GM19467 (cell line): ENCODE measurements at regions not wholly inside any gene's neighbourhood (a gene's known extent, or its start where the extent isn't known, plus 50 kb on each side); places are given as distances from the start of the nearest gene placed in this dataset.

Source experiments
- ATAC-seq: cut with Tn5 transposase; IDR thresholded peaks from one replicate; pipeline ENCODE4 v1.9.1; 2021; ENCODE audit warnings: mild to moderate bottlenecking, moderate library complexity; ENCODE audit not compliant: unreplicated experiment

- ATAC-seq = no peak
These were observed 66.6 kb upstream of the IPO9 start for GRCh38 chr1:201762381-201762780.

DNA sequence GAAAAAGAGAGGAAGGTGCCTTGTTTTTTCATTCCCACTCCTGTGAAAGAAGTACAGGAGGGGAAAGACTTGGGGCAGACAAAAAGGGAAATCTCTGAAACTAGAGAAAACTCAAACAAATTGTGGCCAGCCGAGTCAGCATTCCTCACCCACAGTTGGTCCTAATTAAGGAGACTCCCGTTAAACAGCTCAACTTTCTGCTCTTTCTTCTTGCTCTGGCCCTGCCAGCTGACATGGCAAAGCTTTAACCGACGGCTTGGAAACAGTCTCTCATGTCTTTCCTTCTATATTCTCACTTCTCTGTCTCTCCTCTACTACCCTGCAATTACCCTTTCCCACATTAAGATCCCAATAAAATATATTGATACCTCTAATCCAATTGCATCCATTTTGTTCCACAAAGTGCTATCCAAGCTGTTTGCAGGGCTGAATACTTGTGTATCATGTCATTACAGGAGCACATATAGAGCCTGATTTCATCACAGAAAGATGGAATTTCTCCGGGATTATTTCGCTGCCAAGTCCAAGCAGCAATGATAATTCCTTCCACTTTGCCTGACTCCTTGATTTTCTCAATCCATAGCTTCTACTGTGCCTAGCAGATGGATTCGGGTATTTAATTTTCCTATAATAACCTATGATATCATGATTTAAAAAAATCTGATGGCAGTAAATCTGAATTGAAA, 65.4 kb upstream of the IPO9 start:
- ATAC-seq = no peak

DNA sequence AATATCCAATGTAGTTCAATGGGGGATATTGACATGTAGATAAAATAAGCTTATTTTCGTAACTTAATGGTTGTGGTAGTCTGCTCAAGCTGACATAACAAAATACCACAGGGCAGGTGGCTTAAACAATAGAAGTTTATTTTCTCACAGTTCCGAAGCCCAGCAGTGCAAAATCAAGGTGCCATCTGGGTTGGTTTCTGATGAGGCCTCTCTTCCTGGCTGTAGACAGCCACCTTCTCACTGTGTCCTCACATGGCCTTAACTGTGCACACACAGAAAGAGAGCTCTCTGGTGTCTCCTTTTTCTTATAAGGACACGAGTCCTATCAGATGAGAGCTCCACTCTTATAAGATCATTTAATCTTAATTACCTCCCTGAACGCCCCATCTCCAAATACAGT, 64.8 kb upstream of the IPO9 start:
- ATAC-seq = no peak

GRCh38 chr1:201764579-201764978, 64.4 kb upstream of the IPO9 start:
- ATAC-seq = no peak

DNA sequence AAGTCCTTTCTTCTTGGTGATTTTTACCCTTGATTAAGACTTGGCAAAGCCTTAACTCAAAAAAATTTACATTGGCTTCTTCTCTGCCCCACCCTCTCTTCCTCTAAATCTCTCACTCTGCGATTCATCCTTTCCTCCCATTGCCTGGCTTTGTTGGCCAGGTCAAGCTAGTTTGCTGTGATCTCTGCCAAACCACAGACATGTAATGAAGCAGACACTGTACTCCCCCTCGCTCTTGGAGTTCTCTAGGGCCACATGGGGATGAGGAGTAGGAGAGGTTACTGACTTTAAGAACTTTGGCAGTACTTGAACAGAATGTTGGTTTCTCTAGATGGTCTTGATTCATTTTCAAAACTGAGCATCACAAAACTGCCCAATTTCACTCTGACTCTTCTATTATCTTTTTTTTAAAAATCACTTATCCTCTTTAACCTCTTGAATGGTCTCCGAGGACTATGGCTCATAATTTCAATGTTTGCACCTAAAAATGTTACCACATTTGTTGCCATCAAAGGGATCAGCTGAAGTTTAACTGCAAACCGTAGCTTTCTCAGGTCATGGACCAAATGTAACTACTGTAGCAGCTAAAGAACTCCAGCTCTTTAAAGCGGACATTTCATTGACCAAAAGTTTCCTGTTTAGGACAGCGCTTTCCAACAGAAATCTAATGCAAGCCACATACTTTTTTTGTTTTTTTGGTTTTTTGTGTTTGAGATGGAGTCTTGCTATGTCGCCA, 62.7 kb upstream of the IPO9 start:
- ATAC-seq = no peak

DNA sequence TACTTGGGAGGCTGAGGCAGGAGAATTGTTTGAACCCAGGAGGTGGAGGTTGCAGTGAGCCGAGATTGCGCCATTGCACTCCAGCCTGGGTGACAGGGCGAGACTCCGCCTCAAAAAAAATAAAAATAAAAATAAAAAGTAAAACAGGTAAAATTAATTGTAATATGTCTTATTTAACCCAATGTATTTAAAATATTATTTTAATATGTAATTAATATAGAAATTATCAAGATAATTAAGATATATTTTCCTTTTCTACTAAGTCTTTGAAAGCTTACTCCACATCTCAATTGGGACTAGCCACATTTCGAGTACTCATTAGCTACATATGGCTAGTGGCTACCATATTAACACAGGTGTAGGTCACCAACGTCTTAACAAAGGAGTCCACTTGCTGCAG, 61.6 kb upstream of the IPO9 start:
- no peak for ATAC-seq

DNA sequence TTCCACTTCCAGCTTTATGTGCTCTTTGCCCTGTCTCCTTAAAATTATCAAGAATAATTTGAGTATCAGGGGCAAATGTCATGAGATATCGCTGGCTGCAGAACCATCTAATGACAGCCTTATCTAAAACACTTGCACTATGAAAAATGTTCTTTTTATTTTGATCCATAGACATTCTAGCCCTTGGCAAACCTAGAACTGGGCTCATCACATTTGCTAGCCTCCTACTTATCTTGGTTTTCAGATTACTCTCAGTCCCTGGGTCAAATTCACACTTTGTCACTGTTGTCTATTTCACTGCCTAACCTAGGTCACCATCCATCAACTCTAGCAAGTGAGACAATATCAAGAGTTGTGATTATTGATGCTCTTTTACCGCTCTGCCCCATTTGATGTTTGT, 59.9 kb upstream of the IPO9 start:
- ATAC-seq = no peak

- ATAC-seq = no peak
These were observed 59.0 kb upstream of the IPO9 start for GRCh38 chr1:201769966-201770365.

DNA sequence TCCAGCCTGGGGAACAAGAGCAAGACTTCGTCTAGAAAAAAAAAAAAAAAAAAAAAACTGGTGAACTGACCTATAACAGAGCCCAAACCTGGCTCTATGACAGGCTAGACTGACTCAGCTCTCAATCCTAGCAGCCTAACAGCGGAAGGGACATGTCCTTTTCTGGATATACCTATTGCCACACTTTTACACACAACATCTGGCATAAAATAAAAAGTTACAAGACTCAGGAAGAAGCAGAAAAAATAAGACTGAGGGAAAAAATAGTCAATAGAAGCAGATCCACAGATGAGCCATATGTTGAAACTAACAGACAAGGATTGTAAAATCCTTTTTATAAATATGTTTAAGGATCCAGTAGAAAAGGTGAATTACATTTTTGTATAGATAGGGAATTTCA, 57.5 kb upstream of the IPO9 start:
- no peak for ATAC-seq

- no peak for ATAC-seq
These were observed 56.8 kb upstream of the IPO9 start for GRCh38 chr1:201772178-201772577.

DNA sequence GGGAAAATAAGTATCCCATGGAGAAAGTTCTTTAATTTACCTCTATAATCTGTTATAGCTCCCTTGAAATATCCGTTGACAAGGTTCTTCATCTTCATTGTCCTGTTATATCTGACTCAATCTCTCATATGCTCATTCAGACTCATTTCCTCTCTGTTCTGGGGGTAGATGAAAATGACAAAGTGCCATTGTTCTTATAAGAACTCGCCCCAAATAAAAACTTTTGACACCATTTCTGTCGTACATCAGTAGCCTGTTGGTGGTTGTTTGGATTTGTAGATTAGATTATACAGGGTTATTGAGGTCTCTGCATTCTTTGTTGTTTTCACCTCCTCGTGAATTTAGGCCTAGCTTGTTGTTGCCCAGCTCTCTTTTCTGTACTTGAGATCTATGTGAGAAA, 55.2 kb upstream of the IPO9 start:
- no peak for ATAC-seq

GRCh38 chr1:201774224-201774982, 54.6 kb upstream of the IPO9 start:
- no peak for ATAC-seq

GRCh38 chr1:201774983-201775344, 54.0 kb upstream of the IPO9 start:
- ATAC-seq = no peak

GRCh38 chr1:201775380-201775779, 53.6 kb upstream of the IPO9 start:
- no peak for ATAC-seq

- no peak for ATAC-seq
These were observed 50.5 kb upstream of the IPO9 start for GRCh38 chr1:201778279-201779065.
